ENCODE measurements at regions not wholly inside any gene's neighbourhood (a gene's known extent, or its start where the extent isn't known, plus 50 kb on each side); places are given as distances from the start of the nearest gene placed in this dataset.

GRCh38 chr1:239274242-239274830, 112.0 kb upstream of the CHRM3 start:
- ChIA-PET POLR2A (no interaction called here), CTCF (no interaction called here)
- no peak for TF ChIP-seq CTCF (IDR thresholded peaks at IDR 0.05; ENCODE audit: control extremely low read depth, extremely low read depth, low read depth, missing control alignments)
- DNase-seq (ENCODE audit: extremely low spot score): no peak

GRCh38 chr1:239270509-239270908, 115.9 kb upstream of the CHRM3 start:
- CTCF ChIA-PET: interaction anchor here (1.4 to 1.7 kb wide), 2 partner anchors 9 to 37 kb away, joined by 3 to 4 read pairs; no protein-coding TSS in a partner anchor
- no peak for TF ChIP-seq CTCF (IDR thresholded peaks at IDR 0.05; ENCODE audit: control extremely low read depth, extremely low read depth, low read depth, missing control alignments)
- POLR2A ChIA-PET: no interaction called here
- no peak for DNase-seq (ENCODE audit: extremely low spot score)

- ChIA-PET POLR2A (no interaction called here), CTCF (interaction anchor here (1.4 to 1.7 kb wide), 2 partner anchors 8 to 37 kb away, joined by 3 to 4 read pairs; no protein-coding TSS in a partner anchor)
- DNase-seq (ENCODE audit: extremely low spot score): no peak
- no peak for TF ChIP-seq CTCF (IDR thresholded peaks at IDR 0.05; ENCODE audit: control extremely low read depth, extremely low read depth, low read depth, missing control alignments)
These were observed 116.7 kb upstream of the CHRM3 start for GRCh38 chr1:239269706-239270105.

- no peak for TF ChIP-seq CTCF (IDR thresholded peaks at IDR 0.05; ENCODE audit: control extremely low read depth, extremely low read depth, low read depth, missing control alignments)
- ChIA-PET POLR2A (no interaction called here), CTCF (interaction anchor here (1.8 kb wide), 1 partner anchor 9 kb away, joined by 4 read pairs; no protein-coding TSS in a partner anchor)
- DNase-seq (ENCODE audit: extremely low spot score): no peak
These were observed 117.4 kb upstream of the CHRM3 start for GRCh38 chr1:239268941-239269340.

- no peak for DNase-seq (ENCODE audit: extremely low spot score)
- ChIA-PET POLR2A (no interaction called here), CTCF (interaction anchor here (1.8 kb wide), 1 partner anchor 10 kb away, joined by 4 read pairs; no protein-coding TSS in a partner anchor)
- no peak for TF ChIP-seq CTCF (IDR thresholded peaks at IDR 0.05; ENCODE audit: control extremely low read depth, extremely low read depth, low read depth, missing control alignments)
These were observed 118.4 kb upstream of the CHRM3 start for GRCh38 chr1:239268007-239268406.

GRCh38 chr1:239263801-239264200, 122.6 kb upstream of the CHRM3 start:
- POLR2A ChIA-PET: no interaction called here
- TF ChIP-seq CTCF (IDR thresholded peaks at IDR 0.05; ENCODE audit: control extremely low read depth, extremely low read depth, low read depth, missing control alignments): no peak
- DNase-seq (ENCODE audit: extremely low spot score): no peak

More at GRCh38 chr1:239263801-239264200, 122.6 kb upstream of the CHRM3 start:
- CTCF ChIA-PET: no interaction called here
